Hematopoietic multipotent progenitor cell treated with erythropoietin and hydrocortisone succinate and interleukin-3 and kit ligand, for 6 days (in vitro differentiated cells): ENCODE measurements at regions not wholly inside any gene's neighbourhood (a gene's known extent, or its start where the extent isn't known, plus 50 kb on each side); places are given as distances from the start of the nearest gene placed in this dataset.
"Not testable (repeated sequence)": the region's sequence is repeated elsewhere in the genome, so short reads cannot be mapped to it uniquely, and the experiment has no call there.

Experiments used
- DNase-seq: peaks from one replicate; pipeline ENCODE4 v3.0.0-alpha.2; 2015

- DNase-seq: not testable (repeated sequence)
These were observed 53.1 kb downstream of the HSFY1 start for GRCh38 chrY:18599606-18600005.

- DNase-seq: not testable (repeated sequence)
These were observed 54.8 kb downstream of the HSFY1 start for GRCh38 chrY:18601287-18601686.

GRCh38 chrY:18606251-18606650 is 59.7 kb downstream of the HSFY1 start:
- DNase-seq: not testable (repeated sequence)

GRCh38 chrY:18608205-18608604 is 61.7 kb downstream of the HSFY1 start:
- not testable (repeated sequence) for DNase-seq

GRCh38 chrY:18615809-18616208 is 69.3 kb downstream of the HSFY1 start:
- not testable (repeated sequence) for DNase-seq

- DNase-seq: not testable (repeated sequence)
These were observed 83.4 kb downstream of the HSFY1 start for GRCh38 chrY:18629805-18630516.

GRCh38 chrY:18630571-18630970 is 84.1 kb downstream of the HSFY1 start:
- not testable (repeated sequence) for DNase-seq

- not testable (repeated sequence) for DNase-seq
These were observed 85.1 kb downstream of the HSFY1 start for GRCh38 chrY:18631610-18632009.

GRCh38 chrY:18650746-18651145 is 104.2 kb downstream of the HSFY1 start:
- DNase-seq: no peak

GRCh38 chrY:18664559-18664958 is 109.0 kb downstream of the HSFY2 start:
- no peak for DNase-seq

GRCh38 chrY:18669790-18670189 is 103.7 kb downstream of the HSFY2 start:
- peak; percentile 43 for DNase-seq

GRCh38 chrY:18671970-18672369 is 101.6 kb downstream of the HSFY2 start:
- DNase-seq: no peak

- not testable (repeated sequence) for DNase-seq
These were observed 87.5 kb downstream of the HSFY2 start for GRCh38 chrY:18686027-18686426.

GRCh38 chrY:18688362-18688761 is 85.2 kb downstream of the HSFY2 start:
- not testable (repeated sequence) for DNase-seq

- not testable (repeated sequence) for DNase-seq
These were observed 84.1 kb downstream of the HSFY2 start for GRCh38 chrY:18689420-18689819.

GRCh38 chrY:18689890-18690593 is 83.5 kb downstream of the HSFY2 start:
- not testable (repeated sequence) for DNase-seq

GRCh38 chrY:18696788-18697187 is 76.7 kb downstream of the HSFY2 start:
- not testable (repeated sequence) for DNase-seq

GRCh38 chrY:18704198-18704597 is 69.3 kb downstream of the HSFY2 start:
- not testable (repeated sequence) for DNase-seq

GRCh38 chrY:18711785-18712184 is 61.8 kb downstream of the HSFY2 start:
- not testable (repeated sequence) for DNase-seq

GRCh38 chrY:18713760-18714159 is 59.8 kb downstream of the HSFY2 start:
- not testable (repeated sequence) for DNase-seq

- not testable (repeated sequence) for DNase-seq
These were observed 54.8 kb downstream of the HSFY2 start for GRCh38 chrY:18718714-18719113.

- DNase-seq: not testable (repeated sequence)
These were observed 53.1 kb downstream of the HSFY2 start for GRCh38 chrY:18720395-18720794.
